OCI-LY1 (cell line): ENCODE measurements at regions not wholly inside any gene's neighbourhood (a gene's known extent, or its start where the extent isn't known, plus 50 kb on each side); places are given as distances from the start of the nearest gene placed in this dataset.

ENCODE experiments used
- H2AFZ ChIP-seq: fragments of 200-600 bp; sonication (generic), shearing (Covaris generic); 2 replicates; pipeline ENCODE4 v1.6.0; 2014; ENCODE audit warnings: antibody characterized with exemption, mild to moderate bottlenecking, low read length
- H3F3A ChIP-seq: fragments of 200-600 bp; sonication (generic), shearing (Covaris generic); 2 replicates; pipeline ENCODE4 v1.6.0; 2014; ENCODE audit warnings: mild to moderate bottlenecking, antibody characterized with exemption, low read length, moderate library complexity; ENCODE audit not compliant: insufficient read depth
- H3K27ac ChIP-seq: fragments of 200-600 bp; sonication (generic); 2 replicates; pipeline ENCODE4 v1.5.1; 2014; ENCODE audit warnings: low read length, mixed run types, mild to moderate bottlenecking, low read depth; ENCODE audit not compliant: poor library complexity, severe bottlenecking
- H3K27me3 ChIP-seq: fragments of 200-600 bp; sonication (generic); 2 replicates; pipeline ENCODE4 v1.6.0; 2014; ENCODE audit warnings: antibody characterized with exemption, mild to moderate bottlenecking, low read length, moderate library complexity; ENCODE audit not compliant: insufficient read depth
- H3K36me3 ChIP-seq: fragments of 200-600 bp; sonication (generic); 2 replicates; pipeline ENCODE4 v1.6.1; 2014; ENCODE audit warnings: mild to moderate bottlenecking, antibody characterized with exemption, low read length, moderate library complexity, mixed read lengths; ENCODE audit not compliant: insufficient read depth
- H3K4me1 ChIP-seq: fragments of 200-600 bp; sonication (generic); 2 replicates; pipeline ENCODE4 v1.5.1; 2014; ENCODE audit warnings: mild to moderate bottlenecking, low read length, moderate library complexity; ENCODE audit not compliant: insufficient read depth, severe bottlenecking
- H3K4me2 ChIP-seq: fragments of 200-600 bp; sonication (generic), shearing (Covaris generic); 2 replicates; pipeline ENCODE4 v1.6.1; 2014; ENCODE audit warnings: low read length
- H3K4me3 ChIP-seq: fragments of 200-600 bp; sonication (generic); 2 replicates; pipeline ENCODE4 v1.5.1; 2014; ENCODE audit warnings: low read length, low read depth, mild to moderate bottlenecking, mixed read lengths; ENCODE audit not compliant: poor library complexity, severe bottlenecking
- H3K79me2 ChIP-seq: fragments of 200-600 bp; shearing (Covaris generic); 2 replicates; pipeline ENCODE4 v1.6.1; 2016; ENCODE audit warnings: mixed run types, low read length, mixed read lengths; ENCODE audit not compliant: insufficient read depth
- H3K9ac ChIP-seq: fragments of 200-600 bp; sonication (generic), shearing (Covaris generic); 2 replicates; pipeline ENCODE4 v1.6.1; 2014; ENCODE audit warnings: mild to moderate bottlenecking, low read length, mixed read lengths
- H3K9me2 ChIP-seq: fragments of 200-600 bp; sonication (generic), shearing (Covaris generic); 2 replicates; pipeline ENCODE4 v1.6.1; 2014; ENCODE audit warnings: low read depth, mild to moderate bottlenecking, low read length, mixed read lengths
- H3K9me3 ChIP-seq: fragments of 200-600 bp; shearing (Covaris generic); 2 replicates; pipeline ENCODE4 v1.6.1; 2014; ENCODE audit warnings: low read length, mixed read lengths
- H4K20me1 ChIP-seq: fragments of 200-600 bp; sonication (generic), shearing (Covaris generic); 2 replicates; pipeline ENCODE4 v1.6.0; 2016; ENCODE audit warnings: mild to moderate bottlenecking, low read length; ENCODE audit not compliant: insufficient read depth
- EZH2 ChIP-seq: fragments of 200-600 bp; sonication (generic), shearing (Covaris generic); IDR thresholded peaks from 2 replicates; pipeline ENCODE4 v1.8.0; 2017; ENCODE audit warnings: borderline replicate concordance, mixed run types, mild to moderate bottlenecking, antibody characterized with exemption, low read length, moderate library complexity, mixed read lengths
- TF ChIP-seq, protein P1 (sequence below): fragments of 200-600 bp; sonication (generic), shearing (Covaris generic); IDR thresholded peaks from 2 replicates; pipeline ENCODE4 v1.5.1; 2017; ENCODE audit warnings: mild to moderate bottlenecking, antibody characterized with exemption, low read length, moderate library complexity, mixed read lengths

- Histone ChIP-seq H3K9me3 (no peaks in the 10 kb centered on the region), H3K4me1 (no peaks in the 10 kb centered on the region), H3K27me3 (no peaks in the 10 kb centered on the region), H2AFZ (no peak overlapping the region), H3K9ac (no peak overlapping the region), H3K9me2 (no peaks in the 10 kb centered on the region), H3K27ac (no peak overlapping the region), H3K4me2 (no peak overlapping the region), H3K4me3 (no peak overlapping the region), H4K20me1 (no peaks in the 10 kb centered on the region), H3K36me3 (no peaks in the 10 kb centered on the region), H3K79me2 (no peaks in the 10 kb centered on the region), H3F3A (no peaks in the 10 kb centered on the region)
- TF ChIP-seq, protein P1, sequence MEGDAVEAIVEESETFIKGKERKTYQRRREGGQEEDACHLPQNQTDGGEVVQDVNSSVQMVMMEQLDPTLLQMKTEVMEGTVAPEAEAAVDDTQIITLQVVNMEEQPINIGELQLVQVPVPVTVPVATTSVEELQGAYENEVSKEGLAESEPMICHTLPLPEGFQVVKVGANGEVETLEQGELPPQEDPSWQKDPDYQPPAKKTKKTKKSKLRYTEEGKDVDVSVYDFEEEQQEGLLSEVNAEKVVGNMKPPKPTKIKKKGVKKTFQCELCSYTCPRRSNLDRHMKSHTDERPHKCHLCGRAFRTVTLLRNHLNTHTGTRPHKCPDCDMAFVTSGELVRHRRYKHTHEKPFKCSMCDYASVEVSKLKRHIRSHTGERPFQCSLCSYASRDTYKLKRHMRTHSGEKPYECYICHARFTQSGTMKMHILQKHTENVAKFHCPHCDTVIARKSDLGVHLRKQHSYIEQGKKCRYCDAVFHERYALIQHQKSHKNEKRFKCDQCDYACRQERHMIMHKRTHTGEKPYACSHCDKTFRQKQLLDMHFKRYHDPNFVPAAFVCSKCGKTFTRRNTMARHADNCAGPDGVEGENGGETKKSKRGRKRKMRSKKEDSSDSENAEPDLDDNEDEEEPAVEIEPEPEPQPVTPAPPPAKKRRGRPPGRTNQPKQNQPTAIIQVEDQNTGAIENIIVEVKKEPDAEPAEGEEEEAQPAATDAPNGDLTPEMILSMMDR: no peak
- TF ChIP-seq EZH2: no peak
These were observed 104.7 kb upstream of the IRX2 start for GRCh38 chr5:2856206-2856605.

DNA sequence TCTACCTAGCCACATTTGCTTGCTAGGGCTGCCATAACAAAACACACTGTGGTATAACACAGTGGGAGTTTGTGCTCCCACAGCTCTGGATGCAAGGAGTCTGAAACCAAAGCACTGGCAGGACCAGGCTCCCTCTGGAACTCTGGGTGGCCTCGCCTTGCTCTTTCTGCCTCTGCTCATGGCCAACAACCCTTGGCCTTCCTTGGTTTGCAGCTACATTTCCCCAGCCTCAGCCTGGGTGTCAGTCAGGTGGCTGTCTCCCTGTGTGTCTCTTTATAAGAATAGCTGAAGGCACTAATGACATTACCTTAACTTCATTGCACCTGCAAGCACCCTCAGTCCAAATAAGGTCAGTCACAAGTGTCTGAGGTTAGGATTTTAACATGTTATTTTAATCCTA is 101.0 kb upstream of the IRX2 start:
- Histone ChIP-seq H3K27me3 (no peaks in the 10 kb centered on the region), H3K79me2 (no peaks in the 10 kb centered on the region), H3K9ac (no peak overlapping the region), H3K36me3 (no peaks in the 10 kb centered on the region), H3K27ac (no peak overlapping the region), H4K20me1 (no peaks in the 10 kb centered on the region), H3F3A (no peaks in the 10 kb centered on the region), H3K9me2 (no peaks in the 10 kb centered on the region), H2AFZ (no peak overlapping the region), H3K4me3 (no peak overlapping the region), H3K9me3 (no peaks in the 10 kb centered on the region), H3K4me1 (no peaks in the 10 kb centered on the region), H3K4me2 (no peak overlapping the region)
- TF ChIP-seq, protein P1: no peak
- TF ChIP-seq EZH2: no peak

GRCh38 chr5:2851895-2852294 is 100.4 kb upstream of the IRX2 start:
- Histone ChIP-seq H4K20me1 (no peaks in the 10 kb centered on the region), H3K36me3 (no peaks in the 10 kb centered on the region), H3K27me3 (no peaks in the 10 kb centered on the region), H3K9me3 (no peaks in the 10 kb centered on the region), H2AFZ (no peak overlapping the region), H3F3A (no peaks in the 10 kb centered on the region), H3K79me2 (no peaks in the 10 kb centered on the region), H3K9ac (no peak overlapping the region), H3K4me1 (no peaks in the 10 kb centered on the region), H3K9me2 (no peaks in the 10 kb centered on the region), H3K27ac (no peak overlapping the region), H3K4me2 (no peak overlapping the region), H3K4me3 (no peak overlapping the region)
- TF ChIP-seq, protein P1: no peak
- TF ChIP-seq EZH2: no peak
